Retinal pigment epithelial cell (primary cell): ENCODE measurements at regions not wholly inside any gene's neighbourhood (a gene's known extent, or its start where the extent isn't known, plus 50 kb on each side); places are given as distances from the start of the nearest gene placed in this dataset.

Source experiments
- DNase-seq: peaks from one replicate; pipeline ENCODE4 v3.0.0-alpha.2; 2010; ENCODE audit warnings: low read depth
- H3K4me3 ChIP-seq: 2 replicates; pipeline ENCODE4 v1.5.1; 2011; ENCODE audit warnings: mild to moderate bottlenecking, low read length, control low read depth, moderate library complexity
- CTCF ChIP-seq: conservative IDR thresholded peaks from 2 replicates; pipeline ENCODE4 v1.5.1; 2011; ENCODE audit warnings: low read depth, low read length, control low read depth, inconsistent platforms

GRCh38 chr7:12821746-12822145 lies 134.3 kb downstream of the ARL4A start:
- DNase-seq = no peak
- no peak for TF ChIP-seq CTCF
- no peak overlapping the region for H3K4me3 ChIP-seq

- no peak overlapping the region for H3K4me3 ChIP-seq
- TF ChIP-seq CTCF = no peak
- DNase-seq = no peak
Observed at GRCh38 chr7:12826079-12826478, 138.6 kb downstream of the ARL4A start.

GRCh38 chr7:12827219-12827821 lies 139.9 kb downstream of the ARL4A start:
- no peak overlapping the region for H3K4me3 ChIP-seq
- no peak for DNase-seq
- TF ChIP-seq CTCF = no peak

- no peak for TF ChIP-seq CTCF
- no peak overlapping the region for H3K4me3 ChIP-seq
- DNase-seq = no peak
Observed at GRCh38 chr7:12827920-12828319, 140.5 kb downstream of the ARL4A start.

- H3K4me3 ChIP-seq = no peak overlapping the region
- DNase-seq = no peak
- TF ChIP-seq CTCF = no peak
Observed at GRCh38 chr7:12831024-12831423, 143.6 kb downstream of the ARL4A start.

- no peak overlapping the region for H3K4me3 ChIP-seq
- TF ChIP-seq CTCF = no peak
- DNase-seq = no peak
Observed at GRCh38 chr7:12833829-12834228, 146.4 kb downstream of the ARL4A start.

- no peak for DNase-seq
- no peak overlapping the region for H3K4me3 ChIP-seq
- no peak for TF ChIP-seq CTCF
Observed at GRCh38 chr7:12834782-12835181, 147.3 kb downstream of the ARL4A start.
